IMR-90 (cell line): ENCODE measurements at regions not wholly inside any gene's neighbourhood (a gene's known extent, or its start where the extent isn't known, plus 50 kb on each side); places are given as distances from the start of the nearest gene placed in this dataset.

ENCODE experiments used
- ATAC-seq: fragments of 200-7000 bp; cut with Tn5 transposase; 2 replicates; pipeline ENCODE4 v1.9.1; 2020; ENCODE audit warnings: low read depth, mild to moderate bottlenecking, moderate library complexity
- BruUV-seq: library from RNA; stranded (reverse); fragments of 400-500 nt; replicated peaks from 2 replicates; lab custom pipeline; 2021; lab: Mats Ljungman, UMichigan
- CTCF ChIA-PET: fragments of 300-600 bp; formaldehyde crosslinking; extraction: SDS; loops from one replicate; lab custom pipeline; 2021; ENCODE audit warnings: antibody characterized with exemption; lab: Yijun Ruan, JAX
- POLR2A ChIA-PET: fragments of 300-600 bp; sonication (Branson Sonifier 250); formaldehyde crosslinking; loops from one replicate; lab custom pipeline; 2022; ENCODE audit warnings: antibody characterized with exemption; ENCODE audit not compliant: unreplicated experiment; lab: Charles Lee
- DNase-seq: peaks from one replicate; pipeline ENCODE4 v3.0.0; 2013
- H2AFZ ChIP-seq: replicated peaks from 2 replicates; pipeline ENCODE3; 2013; ENCODE audit warnings: low read length, mild to moderate bottlenecking; ENCODE audit not compliant: poor library complexity
- H2AK5ac ChIP-seq: 2 replicates; pipeline ENCODE4 v1.6.1; 2013; ENCODE audit warnings: low read depth, low read length, inconsistent platforms
- H2AK9ac ChIP-seq: replicated peaks from 2 replicates; pipeline ENCODE3; 2013; ENCODE audit warnings: mild to moderate bottlenecking, low read depth, low read length, moderate library complexity; ENCODE audit not compliant: poor library complexity
- H2BK120ac ChIP-seq: 2 replicates; pipeline ENCODE4 v1.6.1; 2013; ENCODE audit warnings: low read depth, low read length, inconsistent platforms
- H2BK15ac ChIP-seq: 3 replicates; pipeline ENCODE4 v1.6.1; 2013; ENCODE audit warnings: low read depth, low read length, inconsistent platforms
- H2BK20ac ChIP-seq: 2 replicates; pipeline ENCODE4 v1.6.1; 2013; ENCODE audit warnings: low read depth, mild to moderate bottlenecking, inconsistent platforms, low read length, moderate library complexity
- H2BK5ac ChIP-seq: 2 replicates; pipeline ENCODE4 v1.6.1; 2013; ENCODE audit warnings: mild to moderate bottlenecking, low read depth, low read length, inconsistent platforms; ENCODE audit not compliant: poor library complexity, severe bottlenecking
- H3K14ac ChIP-seq: replicated peaks from 2 replicates; pipeline ENCODE4 v1.6.1; 2013; ENCODE audit warnings: low read depth, low read length, inconsistent platforms
- H3K18ac ChIP-seq: 2 replicates; pipeline ENCODE4 v1.6.1; 2013; ENCODE audit warnings: low read depth, low read length, control low read depth
- H3K23ac ChIP-seq: 2 replicates; pipeline ENCODE4 v1.6.1; 2013; ENCODE audit warnings: low read depth, low read length, inconsistent platforms
- H3K27ac ChIP-seq: 2 replicates; pipeline ENCODE4 v1.5.1; 2013; ENCODE audit warnings: mild to moderate bottlenecking, control low read depth, low read length; ENCODE audit not compliant: insufficient read depth
- H3K27me3 ChIP-seq: 2 replicates; pipeline ENCODE4 v1.6.1; 2013; ENCODE audit warnings: low read length; ENCODE audit not compliant: control insufficient read depth, insufficient read depth
- H3K36me3 ChIP-seq: 2 replicates; pipeline ENCODE4 v1.6.1; 2013; ENCODE audit warnings: low read length, mixed read lengths; ENCODE audit not compliant: control insufficient read depth, insufficient read depth
- H3K4ac ChIP-seq: 2 replicates; pipeline ENCODE4 v1.6.1; 2013; ENCODE audit warnings: low read depth, low read length, inconsistent platforms
- H3K4me1 ChIP-seq: 2 replicates; pipeline ENCODE4 v1.6.1; 2013; ENCODE audit warnings: low read length, mixed read lengths; ENCODE audit not compliant: control insufficient read depth, insufficient read depth
- H3K4me2 ChIP-seq: 2 replicates; pipeline ENCODE4 v1.6.1; 2013; ENCODE audit warnings: low read depth, mild to moderate bottlenecking, control low read depth, low read length, moderate library complexity
- H3K4me3 ChIP-seq: 2 replicates; pipeline ENCODE4 v1.5.1; 2013; ENCODE audit warnings: low read depth, mild to moderate bottlenecking, control low read depth, low read length, moderate library complexity; ENCODE audit not compliant: insufficient read depth
- H3K56ac ChIP-seq: 2 replicates; pipeline ENCODE4 v1.6.1; 2013; ENCODE audit warnings: low read length, inconsistent platforms; ENCODE audit not compliant: insufficient read depth; ENCODE audit errors: extremely low read depth
- H3K79me1 ChIP-seq, 2 experiments: 2 replicates each; pipeline ENCODE4 v1.6.1; 2013; ENCODE audit warnings: low read length in 2 of 2, inconsistent platforms in 1 of 2, low read depth in 1 of 2
- H3K9ac ChIP-seq: 2 replicates; pipeline ENCODE4 v1.6.1; 2013; ENCODE audit warnings: low read depth, low read length, control low read depth
- H3K9me1 ChIP-seq: 2 replicates; pipeline ENCODE4 v1.6.1; 2013; ENCODE audit warnings: low read length, inconsistent platforms; ENCODE audit not compliant: insufficient read depth
- H3K9me3 ChIP-seq: 2 replicates; pipeline ENCODE4 v1.6.1; 2013; ENCODE audit warnings: low read length; ENCODE audit not compliant: control insufficient read depth, insufficient read depth
- H4K20me1 ChIP-seq: 2 replicates; pipeline ENCODE4 v1.6.1; 2013; ENCODE audit warnings: low read length, inconsistent platforms; ENCODE audit not compliant: insufficient read depth
- H4K5ac ChIP-seq: 2 replicates; pipeline ENCODE4 v1.6.1; 2013; ENCODE audit warnings: mild to moderate bottlenecking, low read depth, low read length, control low read depth
- H4K8ac ChIP-seq, 2 experiments: 2 replicates each; pipeline ENCODE4 v1.6.1; 2013; ENCODE audit warnings: low read depth in 2 of 2, low read length in 2 of 2, control low read depth in 1 of 2, inconsistent platforms in 1 of 2
- H4K91ac ChIP-seq: 2 replicates; pipeline ENCODE4 v1.6.1; 2013; ENCODE audit warnings: low read depth, low read length, inconsistent platforms; ENCODE audit not compliant: insufficient read depth
- BHLHE40 ChIP-seq: fragments of 150-350 bp; IDR thresholded peaks from 2 replicates; pipeline ENCODE4 v1.6.1; 2016; ENCODE audit warnings: mild to moderate bottlenecking, low read depth, low read length
- CEBPB ChIP-seq: IDR thresholded peaks from 2 replicates; pipeline ENCODE4 v1.6.1; 2012; ENCODE audit warnings: low read depth, low read length, improper control_type of control experiment
- CTCF ChIP-seq: conservative IDR thresholded peaks from 2 replicates; pipeline ENCODE4 v1.5.1; 2012; ENCODE audit warnings: mild to moderate bottlenecking, low read depth, low read length, improper control_type of control experiment
- FOS ChIP-seq: fragments of 150-350 bp; IDR thresholded peaks from 2 replicates; pipeline ENCODE4 v1.6.1; 2016; ENCODE audit warnings: low read depth, low read length
- MAFK ChIP-seq: IDR thresholded peaks from 2 replicates; pipeline ENCODE4 v1.6.1; 2012; ENCODE audit warnings: low read depth, low read length, improper control_type of control experiment
- MAZ ChIP-seq: IDR thresholded peaks from 2 replicates; pipeline ENCODE4 v1.6.1; 2012; ENCODE audit warnings: low read depth, mild to moderate bottlenecking, low read length, improper control_type of control experiment, moderate library complexity, borderline replicate concordance
- MXI1 ChIP-seq: IDR thresholded peaks from 2 replicates; pipeline ENCODE4 v1.6.1; 2012; ENCODE audit warnings: low read depth, mild to moderate bottlenecking, low read length, moderate library complexity, borderline replicate concordance
- NFE2L2 ChIP-seq: fragments of 150-350 bp; IDR thresholded peaks from 2 replicates; pipeline ENCODE4 v1.6.1; 2016; ENCODE audit warnings: low read depth, mild to moderate bottlenecking, low read length
- POLR2A ChIP-seq: IDR thresholded peaks from 2 replicates; pipeline ENCODE4 v1.6.1; 2012; ENCODE audit warnings: mild to moderate bottlenecking, low read depth, low read length
- RAD21 ChIP-seq: IDR thresholded peaks from 2 replicates; pipeline ENCODE4 v1.6.1; 2012; ENCODE audit warnings: low read length, improper control_type of control experiment
- RCOR1 ChIP-seq: IDR thresholded peaks from 2 replicates; pipeline ENCODE4 v1.6.1; 2012; ENCODE audit warnings: mild to moderate bottlenecking, low read length, improper control_type of control experiment; ENCODE audit not compliant: insufficient replicate concordance
- RFX5 ChIP-seq: IDR thresholded peaks from 2 replicates; pipeline ENCODE4 v1.8.0; 2012; ENCODE audit warnings: low read depth, mild to moderate bottlenecking, low read length, moderate library complexity
- SMC3 ChIP-seq: fragments of 150-350 bp; IDR thresholded peaks from 2 replicates; pipeline ENCODE4 v1.6.1; 2016; ENCODE audit warnings: low read depth, mild to moderate bottlenecking, antibody characterized with exemption, low read length, moderate library complexity
- USF2 ChIP-seq: fragments of 150-350 bp; IDR thresholded peaks from 2 replicates; pipeline ENCODE4 v1.6.1; 2017; ENCODE audit warnings: mild to moderate bottlenecking, antibody characterized with exemption, low read length, low read depth
- WGBS, 2 experiments: methylation state at CpG; one replicate each; pipeline versions ENCODE4 v1.1.5 to v1.1.7; 2013; ENCODE audit warnings: missing lambda C conversion rate in 2 of 2; ENCODE audit not compliant: insufficient read length in 1 of 2; ENCODE audit errors: extremely low coverage in 2 of 2; 5-methylcytosine and 5-hydroxymethylcytosine counted together
- dilution Hi-C: fragments of 300-500 bp; cut with HindIII; formaldehyde crosslinking; loops from one replicate; pipeline ENCODE4 v1.14.3; 2018; ENCODE audit warnings: low sequenced_read_pairs; ENCODE audit not compliant: unreplicated experiment
- in situ Hi-C: fragments of 300-500 bp; cut with MboI; formaldehyde crosslinking; loops from 3 replicates; pipeline ENCODE4 v1.14.3; 2019; ENCODE audit warnings: low sequenced_read_pairs, inconsistent platforms, mixed read lengths
- intact Hi-C: fragments of 100-400 bp; cut with micrococcal nuclease; formaldehyde crosslinking; loops from 2 replicates; pipeline ENCODE4 v1.10.0; 2022

GRCh38 chr13:72599178-72599743 lies 128.2 kb downstream of the MZT1 start:
- Histone ChIP-seq H2BK120ac (no peak overlapping the region), H3K14ac (no peak overlapping the region), H4K91ac (no peak overlapping the region), H2BK20ac (no peak overlapping the region), H3K36me3 (no peaks in the 10 kb centered on the region), H3K27me3 (no peaks in the 10 kb centered on the region), H2BK5ac (no peak overlapping the region), H3K9me1 (no peaks in the 10 kb centered on the region), H4K20me1 (no peaks in the 10 kb centered on the region), H3K27ac (no peak overlapping the region), H3K9me3 (no peaks in the 10 kb centered on the region), H2AK5ac (no peak overlapping the region), H3K56ac (no peak overlapping the region), H3K9ac (no peak overlapping the region), H4K8ac (no peak overlapping the region), H3K23ac (no peak overlapping the region), H3K18ac (no peak overlapping the region), H2AFZ (no peak overlapping the region), H3K4ac (no peak overlapping the region), H3K79me1 (no peaks in the 10 kb centered on the region), H3K4me1 (no peaks in the 10 kb centered on the region), H3K4me2 (no peak overlapping the region), H3K4me3 (no peak overlapping the region), H4K5ac (no peak overlapping the region), H2AK9ac (no peak overlapping the region), H2BK15ac (no peak overlapping the region)
- TF ChIP-seq MAFK (no peak), NFE2L2 (no peak), RAD21 (no peak), MAZ (no peak), CEBPB (no peak), RCOR1 (no peak), RFX5 (no peak), CTCF (no peak), USF2 (no peak), FOS (no peak), BHLHE40 (no peak), POLR2A (no peak), MXI1 (no peak), SMC3 (no peak)
- intact Hi-C loops, result no loop called here
- ChIA-PET POLR2A (no interaction called here), CTCF (no interaction called here)
- 80% methylated on average over 1 of the region's 3 CpGs; no CpG with 5 or more reads in 1 of the 2 experiments for WGBS, 2 experiments
- dilution Hi-C loops, result no loop called here
- DNase-seq (no peak), ATAC-seq (no peak)
- no TSS peak for BruUV-seq
- in situ Hi-C loops, result no loop called here
